ENCODE measurements at regions not wholly inside any gene's neighbourhood (a gene's known extent, or its start where the extent isn't known, plus 50 kb on each side); places are given as distances from the start of the nearest gene placed in this dataset.

DNA sequence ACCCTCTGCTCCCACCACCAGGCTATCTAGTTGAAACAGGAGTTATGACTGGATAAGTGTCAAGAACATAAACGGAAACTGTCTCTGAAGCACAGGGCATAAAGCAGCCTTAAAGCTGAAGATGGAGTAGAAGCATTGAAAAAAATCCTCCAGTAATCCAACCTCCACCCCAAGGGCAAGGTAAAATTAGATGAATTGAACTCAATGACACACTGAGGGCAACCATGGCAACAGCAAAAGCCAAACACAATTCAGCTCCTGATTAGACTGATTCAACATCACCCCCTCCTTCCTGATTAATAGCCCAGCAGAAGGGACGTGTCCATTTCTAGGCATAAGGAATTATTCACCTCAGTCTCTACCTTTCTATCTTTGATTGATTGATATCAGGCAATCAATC is 183.2 kb upstream of the MAP3K1 start:
- TF ChIP-seq SMC3 (conservative IDR thresholded peaks at IDR 0.05; ENCODE audit: poor library complexity): no peak
- TF ChIP-seq, protein P1, sequence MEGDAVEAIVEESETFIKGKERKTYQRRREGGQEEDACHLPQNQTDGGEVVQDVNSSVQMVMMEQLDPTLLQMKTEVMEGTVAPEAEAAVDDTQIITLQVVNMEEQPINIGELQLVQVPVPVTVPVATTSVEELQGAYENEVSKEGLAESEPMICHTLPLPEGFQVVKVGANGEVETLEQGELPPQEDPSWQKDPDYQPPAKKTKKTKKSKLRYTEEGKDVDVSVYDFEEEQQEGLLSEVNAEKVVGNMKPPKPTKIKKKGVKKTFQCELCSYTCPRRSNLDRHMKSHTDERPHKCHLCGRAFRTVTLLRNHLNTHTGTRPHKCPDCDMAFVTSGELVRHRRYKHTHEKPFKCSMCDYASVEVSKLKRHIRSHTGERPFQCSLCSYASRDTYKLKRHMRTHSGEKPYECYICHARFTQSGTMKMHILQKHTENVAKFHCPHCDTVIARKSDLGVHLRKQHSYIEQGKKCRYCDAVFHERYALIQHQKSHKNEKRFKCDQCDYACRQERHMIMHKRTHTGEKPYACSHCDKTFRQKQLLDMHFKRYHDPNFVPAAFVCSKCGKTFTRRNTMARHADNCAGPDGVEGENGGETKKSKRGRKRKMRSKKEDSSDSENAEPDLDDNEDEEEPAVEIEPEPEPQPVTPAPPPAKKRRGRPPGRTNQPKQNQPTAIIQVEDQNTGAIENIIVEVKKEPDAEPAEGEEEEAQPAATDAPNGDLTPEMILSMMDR (IDR thresholded peaks at IDR 0.05; ENCODE audit: poor library complexity, severe bottlenecking): no peak
- no peak for TF ChIP-seq POLR2AphosphoS5 (IDR thresholded peaks at IDR 0.05)
- TF ChIP-seq EZH2 (IDR thresholded peaks at IDR 0.05; ENCODE audit: borderline replicate concordance, insufficient read depth, low read length, poor library complexity, severe bottlenecking): no peak
- TF ChIP-seq EP300 (conservative IDR thresholded peaks at IDR 0.05; ENCODE audit: poor library complexity, severe bottlenecking): no peak
- TF ChIP-seq, protein P2, sequence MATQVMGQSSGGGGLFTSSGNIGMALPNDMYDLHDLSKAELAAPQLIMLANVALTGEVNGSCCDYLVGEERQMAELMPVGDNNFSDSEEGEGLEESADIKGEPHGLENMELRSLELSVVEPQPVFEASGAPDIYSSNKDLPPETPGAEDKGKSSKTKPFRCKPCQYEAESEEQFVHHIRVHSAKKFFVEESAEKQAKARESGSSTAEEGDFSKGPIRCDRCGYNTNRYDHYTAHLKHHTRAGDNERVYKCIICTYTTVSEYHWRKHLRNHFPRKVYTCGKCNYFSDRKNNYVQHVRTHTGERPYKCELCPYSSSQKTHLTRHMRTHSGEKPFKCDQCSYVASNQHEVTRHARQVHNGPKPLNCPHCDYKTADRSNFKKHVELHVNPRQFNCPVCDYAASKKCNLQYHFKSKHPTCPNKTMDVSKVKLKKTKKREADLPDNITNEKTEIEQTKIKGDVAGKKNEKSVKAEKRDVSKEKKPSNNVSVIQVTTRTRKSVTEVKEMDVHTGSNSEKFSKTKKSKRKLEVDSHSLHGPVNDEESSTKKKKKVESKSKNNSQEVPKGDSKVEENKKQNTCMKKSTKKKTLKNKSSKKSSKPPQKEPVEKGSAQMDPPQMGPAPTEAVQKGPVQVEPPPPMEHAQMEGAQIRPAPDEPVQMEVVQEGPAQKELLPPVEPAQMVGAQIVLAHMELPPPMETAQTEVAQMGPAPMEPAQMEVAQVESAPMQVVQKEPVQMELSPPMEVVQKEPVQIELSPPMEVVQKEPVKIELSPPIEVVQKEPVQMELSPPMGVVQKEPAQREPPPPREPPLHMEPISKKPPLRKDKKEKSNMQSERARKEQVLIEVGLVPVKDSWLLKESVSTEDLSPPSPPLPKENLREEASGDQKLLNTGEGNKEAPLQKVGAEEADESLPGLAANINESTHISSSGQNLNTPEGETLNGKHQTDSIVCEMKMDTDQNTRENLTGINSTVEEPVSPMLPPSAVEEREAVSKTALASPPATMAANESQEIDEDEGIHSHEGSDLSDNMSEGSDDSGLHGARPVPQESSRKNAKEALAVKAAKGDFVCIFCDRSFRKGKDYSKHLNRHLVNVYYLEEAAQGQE (IDR thresholded peaks at IDR 0.05; ENCODE audit: borderline replicate concordance): no peak
- no peak for TF ChIP-seq TAF1 (IDR thresholded peaks at IDR 0.05; ENCODE audit: low read depth)
- no peak for TF ChIP-seq RAD21 (conservative IDR thresholded peaks at IDR 0.05)
- TF ChIP-seq MXI1 (conservative IDR thresholded peaks at IDR 0.05; ENCODE audit: poor library complexity, severe bottlenecking): no peak
